ENCODE measurements at regions not wholly inside any gene's neighbourhood (a gene's known extent, or its start where the extent isn't known, plus 50 kb on each side); places are given as distances from the start of the nearest gene placed in this dataset.

- DNase-seq (ENCODE audit: low spot score in 2 of 2): no peak
- Histone ChIP-seq H3K36me3 (replicated peaks) (no peaks in the 10 kb centered on the region), H3K9me3 (no peaks in the 10 kb centered on the region), H3K4me1 (no peaks in the 10 kb centered on the region), H3K4me3 (no peak overlapping the region), H3K27me3 (ENCODE audit: low read depth) (no peaks in the 10 kb centered on the region)
- in situ Hi-C loops (cut with MboI; ENCODE audit: low sequenced_read_pairs): no loop called here
Measured at GRCh38 chr1:55331351-55331750, 116.2 kb upstream of the USP24 start.

GRCh38 chr1:55329808-55330432 lies 114.8 kb upstream of the USP24 start:
- H3K27me3 ChIP-seq (ENCODE audit: low read depth): no peaks in the 10 kb centered on the region
- no peaks in the 10 kb centered on the region for H3K9me3 ChIP-seq
- no peak for DNase-seq (ENCODE audit: low spot score in 2 of 2)
- H3K4me1 ChIP-seq: no peaks in the 10 kb centered on the region
- no peaks in the 10 kb centered on the region for H3K36me3 ChIP-seq (replicated peaks)
- in situ Hi-C loops (cut with MboI; ENCODE audit: low sequenced_read_pairs): no loop called here
- H3K4me3 ChIP-seq: no peak overlapping the region

GRCh38 chr1:55329091-55329490 lies 113.9 kb upstream of the USP24 start:
- H3K4me3 ChIP-seq: no peak overlapping the region
- H3K4me1 ChIP-seq: no peaks in the 10 kb centered on the region
- no peaks in the 10 kb centered on the region for H3K9me3 ChIP-seq
- in situ Hi-C loops (cut with MboI; ENCODE audit: low sequenced_read_pairs): no loop called here
- DNase-seq (ENCODE audit: low spot score in 2 of 2): no peak
- H3K36me3 ChIP-seq (replicated peaks): no peaks in the 10 kb centered on the region
- no peaks in the 10 kb centered on the region for H3K27me3 ChIP-seq (ENCODE audit: low read depth)

- in situ Hi-C loops (cut with MboI; ENCODE audit: low sequenced_read_pairs): no loop called here
- no peak overlapping the region for H3K4me3 ChIP-seq
- no peak for DNase-seq (ENCODE audit: low spot score in 2 of 2)
- H3K27me3 ChIP-seq (ENCODE audit: low read depth): no peaks in the 10 kb centered on the region
- no peaks in the 10 kb centered on the region for H3K36me3 ChIP-seq (replicated peaks)
- peaks cover 4% of the 10 kb centered on the region for H3K4me1 ChIP-seq
- no peaks in the 10 kb centered on the region for H3K9me3 ChIP-seq
Measured at GRCh38 chr1:55326496-55327243, 111.5 kb upstream of the USP24 start.

- Histone ChIP-seq H3K36me3 (replicated peaks) (no peaks in the 10 kb centered on the region), H3K4me1 (peaks cover 4% of the 10 kb centered on the region), H3K4me3 (no peak overlapping the region), H3K27me3 (ENCODE audit: low read depth) (no peaks in the 10 kb centered on the region), H3K9me3 (no peaks in the 10 kb centered on the region)
- in situ Hi-C loops (cut with MboI; ENCODE audit: low sequenced_read_pairs): no loop called here
- no peak for DNase-seq (ENCODE audit: low spot score in 2 of 2)
Measured at GRCh38 chr1:55323760-55324159, 108.6 kb upstream of the USP24 start.

GRCh38 chr1:55322842-55323241 lies 107.7 kb upstream of the USP24 start:
- Histone ChIP-seq H3K36me3 (replicated peaks) (no peaks in the 10 kb centered on the region), H3K27me3 (ENCODE audit: low read depth) (no peaks in the 10 kb centered on the region; the same call in 1 of the 2 replicates), H3K9me3 (no peaks in the 10 kb centered on the region), H3K4me3 (no peak overlapping the region), H3K4me1 (peaks cover 4% of the 10 kb centered on the region)
- peak in 1 of 2 experiments; percentile 40 for DNase-seq (ENCODE audit: low spot score in 2 of 2)
- in situ Hi-C loops (cut with MboI; ENCODE audit: low sequenced_read_pairs): no loop called here

GRCh38 chr1:55321942-55322341 lies 106.8 kb upstream of the USP24 start:
- in situ Hi-C loops (cut with MboI; ENCODE audit: low sequenced_read_pairs): no loop called here
- H3K4me1 ChIP-seq: peaks cover 4% of the 10 kb centered on the region
- no peak overlapping the region for H3K4me3 ChIP-seq
- DNase-seq (ENCODE audit: low spot score in 2 of 2): no peak
- no peaks in the 10 kb centered on the region for H3K36me3 ChIP-seq (replicated peaks)
- no peaks in the 10 kb centered on the region for H3K9me3 ChIP-seq
- H3K27me3 ChIP-seq (ENCODE audit: low read depth): peaks cover 3% of the 10 kb centered on the region; the same call in 1 of the 2 replicates

GRCh38 chr1:55320891-55321290 lies 105.7 kb upstream of the USP24 start:
- H3K4me1 ChIP-seq: peaks cover 4% of the 10 kb centered on the region
- no peak overlapping the region for H3K4me3 ChIP-seq
- peaks cover 3% of the 10 kb centered on the region; the same call in 1 of the 2 replicates for H3K27me3 ChIP-seq (ENCODE audit: low read depth)
- in situ Hi-C loops (cut with MboI; ENCODE audit: low sequenced_read_pairs): no loop called here
- DNase-seq (ENCODE audit: low spot score in 2 of 2): no peak
- no peaks in the 10 kb centered on the region for H3K9me3 ChIP-seq
- no peaks in the 10 kb centered on the region for H3K36me3 ChIP-seq (replicated peaks)

GRCh38 chr1:55318116-55318817 lies 103.1 kb upstream of the USP24 start:
- peaks cover 3% of the 10 kb centered on the region for H3K4me1 ChIP-seq
- DNase-seq (ENCODE audit: low spot score in 2 of 2): no peak
- peaks cover 3% of the 10 kb centered on the region; the same call in 1 of the 2 replicates for H3K27me3 ChIP-seq (ENCODE audit: low read depth)
- in situ Hi-C loops (cut with MboI; ENCODE audit: low sequenced_read_pairs): no loop called here
- no peak overlapping the region for H3K4me3 ChIP-seq
- no peaks in the 10 kb centered on the region for H3K36me3 ChIP-seq (replicated peaks)
- H3K9me3 ChIP-seq: no peaks in the 10 kb centered on the region

GRCh38 chr1:55317673-55318072 lies 102.5 kb upstream of the USP24 start:
- DNase-seq (ENCODE audit: low spot score in 2 of 2): no peak
- H3K36me3 ChIP-seq (replicated peaks): no peaks in the 10 kb centered on the region
- no peaks in the 10 kb centered on the region; the same call in 1 of the 2 replicates for H3K4me1 ChIP-seq
- peaks cover 3% of the 10 kb centered on the region; the same call in 1 of the 2 replicates for H3K27me3 ChIP-seq (ENCODE audit: low read depth)
- no peak overlapping the region for H3K4me3 ChIP-seq
- H3K9me3 ChIP-seq: no peaks in the 10 kb centered on the region
- in situ Hi-C loops (cut with MboI; ENCODE audit: low sequenced_read_pairs): no loop called here

- peaks cover 3% of the 10 kb centered on the region; the same call in 1 of the 2 replicates for H3K27me3 ChIP-seq (ENCODE audit: low read depth)
- DNase-seq (ENCODE audit: low spot score in 2 of 2): no peak
- H3K4me1 ChIP-seq: no peaks in the 10 kb centered on the region; the same call in 1 of the 2 replicates
- in situ Hi-C loops (cut with MboI; ENCODE audit: low sequenced_read_pairs): no loop called here
- H3K9me3 ChIP-seq: no peaks in the 10 kb centered on the region
- no peaks in the 10 kb centered on the region for H3K36me3 ChIP-seq (replicated peaks)
- no peak overlapping the region for H3K4me3 ChIP-seq
Measured at GRCh38 chr1:55316947-55317662, 101.9 kb upstream of the USP24 start.

GRCh38 chr1:55316502-55316901 lies 101.3 kb upstream of the USP24 start:
- H3K27me3 ChIP-seq (ENCODE audit: low read depth): peaks cover 3% of the 10 kb centered on the region; the same call in 1 of the 2 replicates
- in situ Hi-C loops (cut with MboI; ENCODE audit: low sequenced_read_pairs): no loop called here

GRCh38 chr1:55315552-55315951 lies 100.4 kb upstream of the USP24 start:
- in situ Hi-C loops (cut with MboI; ENCODE audit: low sequenced_read_pairs): no loop called here
- peaks cover 3% of the 10 kb centered on the region; the same call in 1 of the 2 replicates for H3K27me3 ChIP-seq (ENCODE audit: low read depth)
- DNase-seq (ENCODE audit: low spot score in 2 of 2): no peak
- H3K9me3 ChIP-seq: no peaks in the 10 kb centered on the region
- H3K4me1 ChIP-seq: no peaks in the 10 kb centered on the region
- no peak overlapping the region for H3K4me3 ChIP-seq
- no peaks in the 10 kb centered on the region for H3K36me3 ChIP-seq (replicated peaks)

More at GRCh38 chr1:55316502-55316901, 101.3 kb upstream of the USP24 start:
- H3K36me3 ChIP-seq (replicated peaks): no peaks in the 10 kb centered on the region
- H3K9me3 ChIP-seq: no peaks in the 10 kb centered on the region
- H3K4me3 ChIP-seq: no peak overlapping the region
- no peaks in the 10 kb centered on the region for H3K4me1 ChIP-seq
- DNase-seq (ENCODE audit: low spot score in 2 of 2): no peak

Measured in HAP-1 (cell line).